K562 (cell line): ENCODE measurements at regions not wholly inside any gene's neighbourhood (a gene's known extent, or its start where the extent isn't known, plus 50 kb on each side); places are given as distances from the start of the nearest gene placed in this dataset.

Experiments
- MEF2A ChIP-seq: IDR thresholded peaks from 2 replicates; pipeline ENCODE4 v1.6.1; 2011; ENCODE audit warnings: low read depth, mild to moderate bottlenecking, low read length, moderate library complexity; ENCODE audit not compliant: control insufficient read depth
- MTA2 ChIP-seq: fragments of 450-650 bp; IDR thresholded peaks from 2 replicates; pipeline ENCODE4 v1.6.1; 2016; ENCODE audit warnings: low read depth
- PRDM10 ChIP-seq: fragments of 450-650 bp; IDR thresholded peaks from 2 replicates; pipeline ENCODE4 v1.6.1; 2018; ENCODE audit not compliant: partially characterized antibody
- SMARCA5 ChIP-seq: fragments of 450-650 bp; IDR thresholded peaks from 2 replicates; pipeline ENCODE4 v1.6.1; 2016
- SNIP1 ChIP-seq: fragments of 450-650 bp; IDR thresholded peaks from 2 replicates; pipeline ENCODE4 v1.7.1; 2017; ENCODE audit warnings: low read depth, mild to moderate bottlenecking
- TARDBP ChIP-seq: fragments of 450-650 bp; IDR thresholded peaks from 2 replicates; pipeline ENCODE4 v1.6.1; 2016
- TSHZ1 ChIP-seq: fragments of 250-450 bp; sonication (Bioruptor Pico); IDR thresholded peaks from 2 replicates; pipeline ENCODE4 v1.4.0; 2020; ENCODE audit warnings: mild to moderate bottlenecking, moderate library complexity
- ZNF232 ChIP-seq: sonication (generic); formaldehyde crosslinking; IDR thresholded peaks from 2 replicates; pipeline ENCODE4 v1.8.0; 2022; ENCODE audit warnings: mild to moderate bottlenecking, missing genetic modification reagents
- TF ChIP-seq, protein P1 (sequence below), 2 experiments: fragments of 450-650 bp in 1 of 2; sonication (generic) in 1 of 2; formaldehyde crosslinking; conservative IDR thresholded peaks; 2 replicates each; pipeline versions ENCODE4 v1.4.0 to v1.8.1; 2020 to 2022; ENCODE audit warnings: mild to moderate bottlenecking in 1 of 2, missing genetic modification reagents in 1 of 2
- TF ChIP-seq, protein P2 (sequence below): fragments of 450-650 bp; formaldehyde crosslinking; conservative IDR thresholded peaks from 2 replicates; pipeline ENCODE4 v1.4.0; 2022; ENCODE audit warnings: mild to moderate bottlenecking, missing genetic modification characterization

GRCh38 chr3:144947895-144948294 is 976.3 kb downstream of the DIPK2A start (continued):
- TF ChIP-seq TSHZ1: no peak
- TF ChIP-seq, protein P1, sequence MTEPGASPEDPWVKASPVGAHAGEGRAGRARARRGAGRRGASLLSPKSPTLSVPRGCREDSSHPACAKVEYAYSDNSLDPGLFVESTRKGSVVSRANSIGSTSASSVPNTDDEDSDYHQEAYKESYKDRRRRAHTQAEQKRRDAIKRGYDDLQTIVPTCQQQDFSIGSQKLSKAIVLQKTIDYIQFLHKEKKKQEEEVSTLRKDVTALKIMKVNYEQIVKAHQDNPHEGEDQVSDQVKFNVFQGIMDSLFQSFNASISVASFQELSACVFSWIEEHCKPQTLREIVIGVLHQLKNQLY (CRISPR knock-in tag; conservative IDR thresholded peaks at IDR 0.05): no peak
- TF ChIP-seq SMARCA5: no peak
- TF ChIP-seq PRDM10: no peak
- TF ChIP-seq TARDBP: no peak
- TF ChIP-seq SNIP1: no peak
- no peak for TF ChIP-seq ZNF232 (CRISPR knock-in tag)
- TF ChIP-seq MTA2: no peak
- TF ChIP-seq, protein P2, sequence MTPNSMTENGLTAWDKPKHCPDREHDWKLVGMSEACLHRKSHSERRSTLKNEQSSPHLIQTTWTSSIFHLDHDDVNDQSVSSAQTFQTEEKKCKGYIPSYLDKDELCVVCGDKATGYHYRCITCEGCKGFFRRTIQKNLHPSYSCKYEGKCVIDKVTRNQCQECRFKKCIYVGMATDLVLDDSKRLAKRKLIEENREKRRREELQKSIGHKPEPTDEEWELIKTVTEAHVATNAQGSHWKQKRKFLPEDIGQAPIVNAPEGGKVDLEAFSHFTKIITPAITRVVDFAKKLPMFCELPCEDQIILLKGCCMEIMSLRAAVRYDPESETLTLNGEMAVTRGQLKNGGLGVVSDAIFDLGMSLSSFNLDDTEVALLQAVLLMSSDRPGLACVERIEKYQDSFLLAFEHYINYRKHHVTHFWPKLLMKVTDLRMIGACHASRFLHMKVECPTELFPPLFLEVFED: no peak
- no peak for TF ChIP-seq MEF2A
